HG03457 (cell line): ENCODE measurements at regions not wholly inside any gene's neighbourhood (a gene's known extent, or its start where the extent isn't known, plus 50 kb on each side); places are given as distances from the start of the nearest gene placed in this dataset.

Source experiments
- ATAC-seq: cut with Tn5 transposase; IDR thresholded peaks from one replicate; pipeline ENCODE4 v1.9.1; 2021; ENCODE audit warnings: moderate number of reproducible peaks; ENCODE audit not compliant: unreplicated experiment

GRCh38 chr14:100399052-100399849 lies 76.1 kb downstream of the SLC25A47 start:
- ATAC-seq, result no peak

DNA sequence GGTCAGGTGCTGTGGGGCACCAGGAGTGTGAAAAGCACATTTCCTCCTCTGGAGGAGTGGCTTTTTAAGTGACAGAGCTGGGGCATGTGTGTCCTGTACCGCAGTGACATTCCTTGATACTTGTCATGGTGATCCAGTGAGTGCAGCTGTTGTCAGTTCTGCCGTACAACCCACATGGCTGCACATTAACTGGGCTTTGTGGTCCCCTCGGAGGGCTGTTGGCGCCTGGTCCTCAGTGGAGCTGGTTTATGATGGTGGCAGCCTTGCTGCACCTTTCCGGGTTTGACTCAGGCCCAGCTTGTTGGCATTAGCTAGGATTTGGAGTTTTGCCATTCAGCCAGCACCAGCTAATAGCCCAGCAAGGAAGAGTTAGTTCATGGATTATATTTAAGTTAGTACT lies 77.0 kb downstream of the SLC25A47 start:
- no peak for ATAC-seq

DNA sequence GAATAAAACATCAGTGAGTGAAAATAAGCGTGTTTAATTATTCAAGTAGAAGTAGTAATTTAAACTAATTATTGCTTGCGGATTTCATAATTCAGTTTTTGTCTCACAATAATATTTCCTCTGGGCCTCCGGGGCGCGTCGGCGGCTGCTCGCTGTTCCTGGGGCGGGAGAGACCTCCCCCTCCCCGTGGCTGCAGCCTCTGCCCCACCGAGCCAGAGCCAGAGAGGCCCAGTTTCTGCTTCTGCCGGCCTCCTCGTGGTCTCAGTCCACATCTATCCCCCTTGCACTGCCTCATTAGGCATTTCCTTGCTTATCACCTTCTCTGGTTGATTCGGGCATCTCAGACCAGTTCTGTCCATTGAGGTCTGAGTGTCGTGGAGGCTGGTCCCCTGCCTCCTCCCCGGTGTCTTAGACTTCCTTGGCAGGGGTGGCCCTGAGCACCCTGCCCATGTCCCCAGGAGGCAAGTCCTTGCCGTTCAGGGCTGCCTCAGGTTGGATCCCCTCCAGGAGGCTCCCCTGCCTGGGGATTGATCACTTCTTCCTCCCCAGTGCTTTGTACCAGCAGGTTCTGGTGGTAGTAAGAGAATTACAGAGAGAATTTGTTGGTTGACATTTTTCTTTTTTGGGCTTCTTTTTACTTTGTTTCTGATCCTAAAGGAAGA lies 78.0 kb downstream of the SLC25A47 start:
- no peak for ATAC-seq

DNA sequence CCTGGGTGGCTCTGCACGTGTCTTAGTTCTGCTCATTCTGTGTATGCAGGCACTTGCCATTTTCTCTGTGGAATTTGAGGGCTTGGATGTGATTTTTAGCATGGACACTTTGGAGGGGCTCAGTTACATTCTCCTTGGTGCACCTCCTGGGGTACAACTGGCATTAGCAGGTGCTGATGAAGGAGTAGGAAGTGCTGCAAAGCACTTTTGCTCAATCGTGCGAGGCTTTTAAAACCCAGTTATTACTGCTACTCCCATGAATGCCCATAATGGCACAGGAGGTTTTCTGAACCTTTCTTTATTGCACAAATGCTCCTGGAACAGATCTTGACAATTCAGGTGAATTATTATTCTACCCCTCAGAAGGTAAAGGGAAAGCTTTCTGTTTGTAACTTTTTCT lies 78.7 kb downstream of the SLC25A47 start:
- ATAC-seq, result no peak

DNA sequence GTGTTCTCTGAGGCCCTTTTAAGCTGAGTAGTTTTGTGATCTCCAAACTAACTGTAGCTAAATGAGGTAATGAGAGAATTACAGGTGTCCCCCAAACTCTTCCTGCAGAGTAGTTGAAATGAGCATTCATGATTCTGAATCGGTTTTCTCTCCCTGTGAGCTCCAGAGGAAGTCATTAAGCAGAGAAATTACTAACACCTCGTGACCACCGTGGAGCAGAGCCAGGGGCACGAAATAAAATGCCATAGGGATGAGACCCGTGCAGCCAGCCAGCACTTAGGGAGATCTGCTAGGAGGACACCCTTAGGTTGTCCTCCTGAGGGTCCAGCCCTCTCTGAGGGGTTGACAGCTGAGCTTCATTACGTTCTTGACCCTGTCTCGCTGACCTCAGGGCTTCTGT lies 79.5 kb downstream of the SLC25A47 start:
- no peak for ATAC-seq

DNA sequence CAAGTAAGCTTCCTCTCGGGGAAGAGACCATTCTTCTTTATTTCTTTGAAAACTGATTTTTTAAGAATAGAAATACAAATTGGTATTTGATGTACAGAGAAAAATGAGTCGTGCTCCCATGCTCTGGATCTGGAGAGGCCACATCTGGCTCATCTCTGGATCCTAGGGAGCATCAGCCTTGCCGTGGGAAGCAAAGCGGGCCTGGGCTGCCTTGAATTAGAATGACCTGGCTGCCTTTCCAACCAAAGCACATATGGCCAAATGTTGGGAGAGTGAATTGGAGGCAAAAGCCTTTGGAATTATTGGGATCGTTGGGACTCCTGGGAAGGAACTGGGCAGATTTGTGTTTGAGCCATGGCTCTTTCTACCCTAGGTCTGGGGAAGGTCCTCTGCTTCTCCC lies 80.0 kb downstream of the SLC25A47 start:
- ATAC-seq, result no peak

- no peak for ATAC-seq
Observed at GRCh38 chr14:100403802-100404365, 80.7 kb downstream of the SLC25A47 start.

DNA sequence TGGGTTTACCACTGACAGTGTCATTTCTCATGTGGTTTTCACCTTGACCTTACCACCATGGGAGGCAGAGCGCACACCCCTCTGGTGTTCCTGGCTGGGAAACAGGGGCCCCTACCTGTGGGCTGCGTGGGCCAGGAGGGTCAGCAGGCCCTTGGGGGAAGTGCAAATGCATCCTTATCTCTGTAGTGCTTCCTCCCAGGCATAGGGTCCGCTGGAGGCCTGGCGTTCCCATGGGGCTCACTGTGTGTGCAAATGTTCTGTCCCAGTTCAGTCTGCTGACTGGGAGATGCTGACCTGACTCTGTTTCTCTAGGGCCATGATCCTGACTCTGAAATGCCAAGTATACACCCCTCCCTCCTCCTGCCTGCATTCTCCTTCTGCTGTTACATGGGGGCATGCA lies 81.3 kb downstream of the SLC25A47 start:
- no peak for ATAC-seq

DNA sequence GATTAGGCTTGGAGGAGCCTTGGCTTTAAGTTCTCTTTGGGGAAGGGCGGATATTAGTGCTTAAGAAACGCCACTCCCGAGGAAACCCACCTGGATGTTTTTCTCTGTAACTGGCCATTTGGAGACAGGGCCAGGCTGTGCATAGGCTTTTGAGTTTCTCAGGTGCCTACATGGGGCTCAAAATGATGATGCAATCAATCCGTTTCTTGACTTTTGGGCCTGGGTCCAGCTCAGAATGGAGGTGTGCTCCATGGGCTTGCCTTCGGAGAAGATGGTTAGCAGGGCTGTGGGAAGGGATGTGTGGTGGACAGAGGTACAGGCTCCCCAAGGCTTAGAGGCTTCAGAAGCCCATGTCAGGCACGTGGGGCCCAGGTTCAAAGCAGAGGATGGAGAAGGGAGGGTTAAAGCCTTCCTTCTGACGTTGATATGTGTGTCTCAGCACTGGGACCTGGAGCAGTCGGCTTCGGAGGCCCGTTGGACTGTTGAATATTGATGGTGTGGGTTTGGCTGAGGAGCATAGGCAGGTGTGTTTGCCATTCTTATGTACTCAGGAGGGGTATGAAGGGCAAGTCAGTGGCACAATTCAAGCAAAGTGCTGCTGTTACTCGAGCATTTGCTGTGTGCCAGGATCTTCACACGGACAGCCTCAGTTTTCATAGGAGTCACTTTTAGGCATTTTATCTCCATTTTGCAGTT lies 82.8 kb downstream of the SLC25A47 start:
- ATAC-seq, result no peak

- ATAC-seq, result no peak
Observed at GRCh38 chr14:100406505-100407131, 83.5 kb downstream of the SLC25A47 start.

DNA sequence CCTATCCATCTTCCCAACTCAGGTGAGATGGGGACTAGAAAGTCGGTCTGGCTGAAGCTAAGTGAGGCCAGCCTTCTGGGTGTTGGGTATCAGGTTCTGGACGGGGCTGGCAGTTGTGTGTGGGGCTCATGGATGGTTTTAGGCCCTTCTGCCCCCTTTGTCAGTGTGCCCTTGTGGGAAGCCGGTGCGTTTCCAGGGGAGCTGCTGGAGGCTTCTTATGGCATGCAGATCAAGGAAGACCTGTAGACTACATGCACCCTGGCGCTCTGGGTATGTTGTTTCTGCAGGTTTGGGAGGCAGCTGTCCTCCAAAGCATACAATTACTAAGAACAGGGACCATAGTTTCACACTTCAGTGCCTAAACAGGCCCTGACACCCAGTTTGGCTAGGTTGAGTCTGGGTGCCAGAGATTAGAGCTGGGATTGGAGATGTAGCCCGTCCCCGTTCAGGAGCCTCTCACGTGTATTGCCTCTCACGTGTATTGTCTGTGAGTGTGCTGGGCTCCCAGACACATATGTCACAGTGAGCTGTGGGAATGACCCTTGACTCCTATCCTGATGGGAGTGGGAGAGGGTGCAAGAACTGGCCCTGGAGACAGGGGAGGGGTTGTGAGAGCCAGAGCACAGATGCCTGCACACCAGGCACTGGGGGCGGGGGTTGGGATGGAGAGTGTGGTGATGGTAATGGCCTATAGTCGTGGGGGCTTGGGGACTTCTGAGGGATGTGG lies 84.4 kb downstream of the SLC25A47 start:
- no peak for ATAC-seq

- ATAC-seq, result no peak
Observed at GRCh38 chr14:100408350-100409002, 85.3 kb downstream of the SLC25A47 start.

GRCh38 chr14:100409003-100409360 lies 85.8 kb downstream of the SLC25A47 start:
- no peak for ATAC-seq

GRCh38 chr14:100409651-100410050 lies 86.5 kb downstream of the SLC25A47 start:
- ATAC-seq, result no peak

DNA sequence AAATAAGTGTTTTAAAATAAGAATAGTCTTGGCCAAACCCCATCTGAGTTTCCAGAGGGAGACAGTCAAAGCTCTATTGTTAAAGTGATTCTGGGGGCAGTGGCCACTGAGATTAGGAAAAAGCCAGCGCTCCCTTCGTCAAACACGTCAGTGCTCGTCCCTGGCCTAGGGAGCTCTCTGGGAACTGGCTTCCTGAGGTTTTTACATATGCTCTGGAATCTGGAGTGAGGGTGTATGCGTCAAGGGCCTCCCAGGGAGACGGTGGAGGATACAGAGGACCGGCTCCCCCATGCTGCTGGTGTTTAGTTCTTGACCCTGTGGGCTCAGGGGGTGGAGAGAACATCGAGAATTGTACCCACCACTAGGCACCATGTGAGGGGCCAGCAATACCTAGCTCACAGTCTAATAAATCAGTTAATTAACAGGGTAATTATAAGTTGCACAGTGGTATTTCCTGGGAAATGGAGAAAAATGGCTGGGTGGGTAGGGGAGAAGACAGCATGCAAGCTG lies 87.0 kb downstream of the SLC25A47 start:
- ATAC-seq, result no peak

DNA sequence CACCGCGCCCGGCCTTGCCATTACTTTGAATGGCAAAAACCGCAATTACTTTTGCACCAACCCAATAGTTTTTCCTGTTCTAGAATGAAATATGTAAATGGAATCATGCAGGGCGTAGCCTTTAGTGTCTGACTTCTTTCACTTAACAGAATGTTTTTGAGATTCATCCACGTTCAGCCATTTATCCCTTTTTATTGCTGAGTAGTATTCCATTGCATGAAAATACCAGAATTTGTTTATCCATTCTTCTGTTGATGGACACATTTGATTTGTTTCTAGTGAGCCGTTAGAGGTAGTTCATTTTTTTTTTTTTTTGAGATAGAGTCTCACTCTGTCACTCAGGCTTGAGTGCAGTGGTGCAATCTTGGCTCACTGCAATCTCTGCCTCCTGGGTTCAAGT lies 90.6 kb downstream of the SLC25A47 start:
- ATAC-seq, result no peak

DNA sequence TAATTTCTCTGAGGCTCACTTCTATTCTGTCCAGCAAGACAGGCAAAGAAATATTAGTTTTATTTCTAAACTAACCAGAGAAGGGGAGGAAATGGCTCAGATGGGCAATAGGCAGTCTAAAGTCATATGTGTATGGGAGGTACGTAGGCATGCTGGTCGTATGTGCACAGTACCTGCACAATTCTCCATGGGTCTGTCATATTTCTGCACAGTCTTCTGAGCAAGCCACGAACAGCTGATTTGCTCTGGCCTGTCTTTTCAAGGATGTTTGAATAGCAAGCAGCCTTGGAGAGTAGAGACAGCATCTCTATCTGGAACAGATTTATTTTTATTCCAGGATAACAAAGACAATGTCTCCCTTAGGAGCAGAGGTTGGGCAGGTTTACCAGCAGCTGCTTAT lies 92.1 kb downstream of the SLC25A47 start:
- no peak for ATAC-seq

DNA sequence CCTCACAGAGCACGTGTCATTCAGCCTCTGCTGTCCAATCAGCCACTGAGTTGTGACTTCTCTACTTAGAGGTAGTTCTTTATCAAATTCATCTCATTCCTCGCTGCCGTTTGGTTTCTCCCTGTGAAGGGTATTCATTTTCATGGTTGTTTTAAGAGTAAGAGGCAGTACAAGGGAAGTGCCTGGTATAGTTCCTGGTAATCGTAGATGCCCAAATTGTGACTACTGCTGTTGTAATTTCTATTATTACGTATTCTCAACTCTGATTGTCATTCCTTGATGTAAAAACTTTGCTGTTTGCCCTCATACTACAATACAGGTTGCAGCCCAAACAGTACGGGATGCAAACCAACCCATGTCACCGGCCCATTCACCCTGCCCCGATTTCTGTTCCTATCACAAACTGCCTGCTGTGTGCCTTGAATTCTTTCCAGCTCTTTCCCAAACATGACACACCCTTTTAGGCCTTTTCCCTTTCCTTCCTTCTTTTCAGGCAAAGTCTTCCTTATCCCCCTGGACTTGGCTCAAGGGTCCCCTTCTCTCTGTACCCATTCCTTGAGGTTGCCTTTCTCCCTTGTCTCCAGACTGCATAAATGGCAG lies 93.0 kb downstream of the SLC25A47 start:
- ATAC-seq, result no peak
